ENCODE measurements at regions not wholly inside any gene's neighbourhood (a gene's known extent, or its start where the extent isn't known, plus 50 kb on each side); places are given as distances from the start of the nearest gene placed in this dataset.
"Not testable (repeated sequence)": the region's sequence is repeated elsewhere in the genome, so short reads cannot be mapped to it uniquely, and the experiment has no call there.

- Histone ChIP-seq H3K9ac (ENCODE audit: low read length) (no peak overlapping the region), H3K36me3 (ENCODE audit: control insufficient read depth, insufficient read depth, low read length) (no peaks in the 10 kb centered on the region), H3K9me3 (ENCODE audit: control insufficient read depth, insufficient read depth, low read depth, low read length) (no peaks in the 10 kb centered on the region; the same call in 1 of the 2 replicates), H3K27ac (ENCODE audit: low read depth, low read length) (0 out of 2 replicates have a peak overlapping the region, but pooled peaks have one; percentile 14), H3K27me3 (ENCODE audit: control insufficient read depth, insufficient read depth, low read length) (no peaks in the 10 kb centered on the region), H3K4me3 (ENCODE audit: low read depth, low read length) (no peak overlapping the region), H3K4me1 (ENCODE audit: control insufficient read depth, insufficient read depth, low read length) (peaks cover 16% of the 10 kb centered on the region; the same call in 1 of the 2 replicates)
Measured at GRCh38 chr21:17114045-17114444, 398.8 kb upstream of the CXADR start.

DNA sequence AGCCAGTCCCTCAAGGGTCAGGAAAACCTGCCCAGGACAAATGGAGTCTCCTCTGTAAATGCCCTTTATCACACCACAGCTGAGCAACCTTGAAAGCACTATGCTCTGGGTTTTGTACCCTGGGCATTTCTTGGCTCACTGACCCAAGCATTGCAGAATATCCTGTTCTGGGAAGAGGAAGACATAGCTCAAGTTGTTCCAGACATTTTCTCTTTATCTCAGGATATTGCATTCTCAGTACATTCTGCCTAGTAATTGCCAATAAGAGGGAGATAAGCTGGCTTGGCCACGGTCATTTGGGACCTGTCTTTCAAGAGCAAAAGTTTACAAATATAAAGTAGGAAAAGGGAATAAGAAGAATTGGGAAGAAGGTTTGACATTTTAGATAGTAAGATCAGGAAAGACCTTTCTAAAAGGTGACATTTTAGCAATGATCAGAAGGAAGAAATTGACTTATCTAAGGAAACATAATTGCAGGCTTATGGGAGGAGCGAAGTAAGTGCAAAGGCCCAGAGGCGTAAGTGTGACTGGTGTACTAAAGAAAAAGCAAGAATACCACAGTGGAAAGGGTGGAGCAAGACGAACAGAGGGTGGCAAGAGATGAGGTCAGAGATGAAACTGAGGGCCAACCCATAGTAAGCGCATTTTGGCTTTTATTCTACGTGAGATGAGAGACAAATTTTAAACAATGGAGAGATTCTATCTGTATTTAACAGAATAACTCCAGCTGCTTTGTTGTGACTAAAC lies 394.0 kb upstream of the CXADR start:
- H3K27ac ChIP-seq (ENCODE audit: low read depth, low read length): peak overlapping the region; percentile 76
- no peaks in the 10 kb centered on the region for H3K36me3 ChIP-seq (ENCODE audit: control insufficient read depth, insufficient read depth, low read length)
- H3K9me3 ChIP-seq (ENCODE audit: control insufficient read depth, insufficient read depth, low read depth, low read length): peaks cover 3% of the 10 kb centered on the region; the same call in 1 of the 2 replicates
- no peaks in the 10 kb centered on the region for H3K27me3 ChIP-seq (ENCODE audit: control insufficient read depth, insufficient read depth, low read length)
- no peak overlapping the region for H3K4me3 ChIP-seq (ENCODE audit: low read depth, low read length)
- peaks cover 27% of the 10 kb centered on the region for H3K4me1 ChIP-seq (ENCODE audit: control insufficient read depth, insufficient read depth, low read length)
- no peak overlapping the region for H3K9ac ChIP-seq (ENCODE audit: low read length)

GRCh38 chr21:17119466-17120297 lies 393.2 kb upstream of the CXADR start:
- peaks cover 3% of the 10 kb centered on the region; the same call in 1 of the 2 replicates for H3K9me3 ChIP-seq (ENCODE audit: control insufficient read depth, insufficient read depth, low read depth, low read length)
- peaks cover 20% of the 10 kb centered on the region for H3K4me1 ChIP-seq (ENCODE audit: control insufficient read depth, insufficient read depth, low read length)
- H3K4me3 ChIP-seq (ENCODE audit: low read depth, low read length): no peak overlapping the region
- H3K27me3 ChIP-seq (ENCODE audit: control insufficient read depth, insufficient read depth, low read length): no peaks in the 10 kb centered on the region
- H3K27ac ChIP-seq (ENCODE audit: low read depth, low read length): peak overlapping the region; percentile 76
- H3K36me3 ChIP-seq (ENCODE audit: control insufficient read depth, insufficient read depth, low read length): no peaks in the 10 kb centered on the region
- H3K9ac ChIP-seq (ENCODE audit: low read length): peak overlapping the region; percentile 6

DNA sequence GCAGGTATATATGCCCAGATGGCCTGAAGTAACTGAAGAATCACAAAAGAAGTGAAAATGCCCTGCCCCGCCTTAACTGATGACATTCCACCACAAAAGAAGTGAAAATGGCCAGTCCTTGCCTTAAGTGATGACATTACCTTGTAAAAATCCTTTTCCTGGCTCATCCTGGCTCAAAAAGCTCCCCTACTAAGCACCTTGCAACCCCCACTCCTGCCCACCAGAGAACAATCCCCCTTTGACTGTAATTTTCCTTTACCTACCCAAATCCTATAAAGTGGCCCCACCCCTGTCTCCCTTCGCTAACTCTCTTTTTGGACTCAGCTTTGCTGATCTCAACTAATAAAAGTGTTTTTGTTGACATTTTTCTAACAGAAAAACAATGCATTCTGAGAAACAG lies 385.4 kb upstream of the CXADR start:
- H3K9me3 ChIP-seq (ENCODE audit: control insufficient read depth, insufficient read depth, low read depth, low read length); H3K9ac ChIP-seq (ENCODE audit: low read length); H3K27me3 ChIP-seq (ENCODE audit: control insufficient read depth, insufficient read depth, low read length); H3K4me3 ChIP-seq (ENCODE audit: low read depth, low read length); H3K4me1 ChIP-seq (ENCODE audit: control insufficient read depth, insufficient read depth, low read length); H3K36me3 ChIP-seq (ENCODE audit: control insufficient read depth, insufficient read depth, low read length): not testable (repeated sequence)
- H3K27ac ChIP-seq (ENCODE audit: low read depth, low read length): peak overlapping the region; percentile 60; the same call in 1 of the 2 replicates

DNA sequence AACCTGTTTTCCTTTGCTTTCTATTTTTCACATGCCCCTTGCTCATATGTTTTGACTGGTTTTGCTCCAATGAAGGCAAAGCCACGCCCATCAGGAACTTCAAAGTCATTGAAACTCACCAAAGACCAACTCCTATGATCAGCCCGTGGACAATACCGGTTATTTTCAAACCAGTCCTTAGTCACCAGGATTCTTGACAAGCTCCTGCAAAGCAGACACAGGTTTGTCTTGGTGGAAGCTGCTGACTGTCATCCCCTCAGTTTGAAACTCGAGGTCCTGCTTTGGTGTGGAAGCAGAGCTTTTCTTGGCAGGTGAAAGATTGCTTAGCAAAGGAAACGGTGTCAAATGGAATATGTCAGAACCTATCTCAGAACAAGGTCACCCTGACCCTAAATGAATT lies 384.7 kb upstream of the CXADR start:
- Histone ChIP-seq H3K4me1 (ENCODE audit: control insufficient read depth, insufficient read depth, low read length) (peaks cover 9% of the 10 kb centered on the region; the same call in 1 of the 2 replicates), H3K27ac (ENCODE audit: low read depth, low read length) (peak overlapping the region; percentile 60; the same call in 1 of the 2 replicates), H3K36me3 (ENCODE audit: control insufficient read depth, insufficient read depth, low read length) (no peaks in the 10 kb centered on the region), H3K9ac (ENCODE audit: low read length) (no peak overlapping the region), H3K9me3 (ENCODE audit: control insufficient read depth, insufficient read depth, low read depth, low read length) (no peaks in the 10 kb centered on the region), H3K27me3 (ENCODE audit: control insufficient read depth, insufficient read depth, low read length) (no peaks in the 10 kb centered on the region), H3K4me3 (ENCODE audit: low read depth, low read length) (no peak overlapping the region)

DNA sequence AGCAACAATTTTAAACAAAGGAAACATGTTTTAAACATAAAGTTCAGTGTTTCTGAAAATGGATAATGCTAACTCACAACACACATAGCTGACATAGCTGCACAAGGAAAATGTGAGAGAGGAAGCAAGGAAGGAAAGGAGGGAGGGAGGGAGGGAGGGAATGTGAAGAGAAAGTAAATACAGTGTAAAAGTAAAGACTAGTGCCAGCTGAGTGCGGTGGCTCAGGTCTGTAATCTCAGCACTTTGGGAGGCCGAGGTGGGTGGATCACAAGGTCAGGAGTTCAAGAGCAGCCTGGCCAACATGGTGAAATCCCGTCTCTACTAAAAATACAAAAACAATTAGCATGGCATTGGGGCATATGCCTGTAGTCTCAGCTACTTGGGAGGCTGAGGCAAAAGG lies 373.7 kb upstream of the CXADR start:
- not testable (repeated sequence) for H3K36me3 ChIP-seq (ENCODE audit: control insufficient read depth, insufficient read depth, low read length); H3K9me3 ChIP-seq (ENCODE audit: control insufficient read depth, insufficient read depth, low read depth, low read length); H3K27ac ChIP-seq (ENCODE audit: low read depth, low read length); H3K27me3 ChIP-seq (ENCODE audit: control insufficient read depth, insufficient read depth, low read length); H3K9ac ChIP-seq (ENCODE audit: low read length); H3K4me1 ChIP-seq (ENCODE audit: control insufficient read depth, insufficient read depth, low read length); H3K4me3 ChIP-seq (ENCODE audit: low read depth, low read length)

DNA sequence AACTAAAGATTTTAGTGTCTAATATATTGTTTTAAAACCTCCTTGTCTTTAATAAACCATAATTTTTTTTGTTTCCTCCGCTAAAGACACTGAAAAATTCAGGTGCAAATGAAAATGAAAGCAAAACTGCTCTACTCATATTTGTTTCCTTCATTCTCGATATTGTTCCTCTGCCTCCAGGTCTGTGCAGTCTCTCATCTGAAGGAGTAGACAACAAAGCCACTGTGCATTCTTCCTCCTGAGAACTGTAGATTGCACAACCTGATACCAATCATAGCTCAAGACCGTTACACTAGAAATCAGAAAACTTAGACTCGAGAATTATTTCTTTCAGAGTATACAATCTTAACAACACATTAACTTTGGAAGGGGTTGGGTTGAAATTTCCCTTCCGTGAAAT lies 373.1 kb upstream of the CXADR start:
- Histone ChIP-seq H3K9ac (ENCODE audit: low read length) (no peak overlapping the region), H3K9me3 (ENCODE audit: control insufficient read depth, insufficient read depth, low read depth, low read length) (no peaks in the 10 kb centered on the region), H3K36me3 (ENCODE audit: control insufficient read depth, insufficient read depth, low read length) (no peaks in the 10 kb centered on the region), H3K4me1 (ENCODE audit: control insufficient read depth, insufficient read depth, low read length) (no peaks in the 10 kb centered on the region), H3K4me3 (ENCODE audit: low read depth, low read length) (no peak overlapping the region), H3K27me3 (ENCODE audit: control insufficient read depth, insufficient read depth, low read length) (no peaks in the 10 kb centered on the region), H3K27ac (ENCODE audit: low read depth, low read length) (no peak overlapping the region)

- no peaks in the 10 kb centered on the region for H3K36me3 ChIP-seq (ENCODE audit: control insufficient read depth, insufficient read depth, low read length)
- no peaks in the 10 kb centered on the region for H3K27me3 ChIP-seq (ENCODE audit: control insufficient read depth, insufficient read depth, low read length)
- no peak overlapping the region for H3K27ac ChIP-seq (ENCODE audit: low read depth, low read length)
- H3K4me3 ChIP-seq (ENCODE audit: low read depth, low read length): no peak overlapping the region
- no peak overlapping the region for H3K9ac ChIP-seq (ENCODE audit: low read length)
- no peaks in the 10 kb centered on the region; the same call in 1 of the 2 replicates for H3K9me3 ChIP-seq (ENCODE audit: control insufficient read depth, insufficient read depth, low read depth, low read length)
- no peaks in the 10 kb centered on the region for H3K4me1 ChIP-seq (ENCODE audit: control insufficient read depth, insufficient read depth, low read length)
Measured at GRCh38 chr21:17146426-17146825, 366.4 kb upstream of the CXADR start.

DNA sequence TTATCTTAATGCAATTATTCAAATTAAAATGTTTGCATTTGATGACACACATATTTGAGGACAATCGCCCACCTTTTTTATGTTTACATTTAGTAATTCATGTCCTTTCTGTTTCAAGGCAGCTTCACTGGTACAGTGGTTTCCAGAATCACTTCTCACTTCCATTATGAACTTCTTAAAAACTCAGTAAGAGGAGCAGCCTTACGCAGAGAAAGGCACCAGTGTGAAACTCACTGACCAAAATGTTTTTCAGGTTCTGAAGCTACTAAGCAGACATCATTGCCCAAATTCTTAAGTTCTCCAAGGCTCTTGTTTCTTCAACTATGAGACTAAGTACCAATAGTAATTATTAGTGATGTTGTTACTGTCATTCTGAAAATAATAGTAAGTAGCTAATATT lies 353.1 kb upstream of the CXADR start:
- Histone ChIP-seq H3K4me1 (ENCODE audit: control insufficient read depth, insufficient read depth, low read length) (no peaks in the 10 kb centered on the region), H3K27ac (ENCODE audit: low read depth, low read length) (no peak overlapping the region), H3K9me3 (ENCODE audit: control insufficient read depth, insufficient read depth, low read depth, low read length) (no peaks in the 10 kb centered on the region), H3K36me3 (ENCODE audit: control insufficient read depth, insufficient read depth, low read length) (no peaks in the 10 kb centered on the region), H3K9ac (ENCODE audit: low read length) (no peak overlapping the region), H3K27me3 (ENCODE audit: control insufficient read depth, insufficient read depth, low read length) (no peaks in the 10 kb centered on the region), H3K4me3 (ENCODE audit: low read depth, low read length) (no peak overlapping the region)

DNA sequence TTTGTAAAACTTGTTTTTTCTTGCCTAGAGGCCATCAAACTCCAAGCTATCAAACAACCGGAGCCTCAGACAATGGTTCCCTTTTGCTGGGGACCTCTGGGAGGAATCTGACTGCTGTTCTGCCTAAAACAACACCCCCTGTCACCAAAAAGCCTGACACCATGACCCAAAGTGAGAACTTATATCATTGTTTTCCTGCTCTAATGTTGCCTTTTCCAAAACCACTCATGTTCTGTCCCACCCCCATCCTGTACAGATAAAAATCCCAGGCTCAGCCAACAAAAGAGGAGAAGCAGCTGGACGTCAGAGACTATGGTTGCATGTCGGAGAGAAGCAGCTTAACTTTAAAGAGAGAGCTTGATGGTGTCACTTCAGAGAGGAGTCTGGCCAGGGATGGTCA lies 327.2 kb upstream of the CXADR start:
- H3K27me3 ChIP-seq (ENCODE audit: control insufficient read depth, insufficient read depth, low read length): no peaks in the 10 kb centered on the region
- no peaks in the 10 kb centered on the region for H3K4me1 ChIP-seq (ENCODE audit: control insufficient read depth, insufficient read depth, low read length)
- no peak overlapping the region for H3K4me3 ChIP-seq (ENCODE audit: low read depth, low read length)
- H3K27ac ChIP-seq (ENCODE audit: low read depth, low read length): no peak overlapping the region
- H3K9me3 ChIP-seq (ENCODE audit: control insufficient read depth, insufficient read depth, low read depth, low read length): no peaks in the 10 kb centered on the region
- no peak overlapping the region for H3K9ac ChIP-seq (ENCODE audit: low read length)
- H3K36me3 ChIP-seq (ENCODE audit: control insufficient read depth, insufficient read depth, low read length): no peaks in the 10 kb centered on the region

DNA sequence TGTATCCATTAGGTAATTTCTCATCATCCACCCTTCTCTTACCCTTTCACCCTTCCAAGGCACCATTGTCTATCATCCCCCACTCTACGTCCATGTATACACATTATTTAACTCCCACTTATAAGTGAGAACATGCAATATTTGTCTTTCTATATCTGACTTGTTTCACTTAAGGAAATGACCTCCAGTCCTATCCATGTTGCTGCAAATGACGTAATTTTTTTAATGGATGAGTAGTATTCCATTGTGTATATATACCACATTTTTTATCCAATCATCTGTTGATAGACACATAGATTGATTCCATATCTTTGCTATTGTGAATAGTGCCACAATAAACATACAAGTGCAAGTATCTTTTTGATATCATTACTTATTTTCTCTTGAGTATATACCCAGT lies 322.9 kb upstream of the CXADR start:
- no peaks in the 10 kb centered on the region for H3K27me3 ChIP-seq (ENCODE audit: control insufficient read depth, insufficient read depth, low read length)
- H3K4me1 ChIP-seq (ENCODE audit: control insufficient read depth, insufficient read depth, low read length): no peaks in the 10 kb centered on the region
- no peak overlapping the region for H3K9ac ChIP-seq (ENCODE audit: low read length)
- H3K36me3 ChIP-seq (ENCODE audit: control insufficient read depth, insufficient read depth, low read length): no peaks in the 10 kb centered on the region
- H3K27ac ChIP-seq (ENCODE audit: low read depth, low read length): no peak overlapping the region
- H3K4me3 ChIP-seq (ENCODE audit: low read depth, low read length): no peak overlapping the region
- H3K9me3 ChIP-seq (ENCODE audit: control insufficient read depth, insufficient read depth, low read depth, low read length): peaks cover 14% of the 10 kb centered on the region; the same call in 1 of the 2 replicates

Measured in HUES6 (cell line).